DOHH2 (cell line): ENCODE measurements at regions not wholly inside any gene's neighbourhood (a gene's known extent, or its start where the extent isn't known, plus 50 kb on each side); places are given as distances from the start of the nearest gene placed in this dataset.

Experiments
- H3F3A ChIP-seq: fragments of 200-600 bp; sonication (generic), shearing (Covaris generic); 2 replicates; pipeline ENCODE4 v1.6.0; 2016; ENCODE audit warnings: antibody characterized with exemption, mild to moderate bottlenecking; ENCODE audit not compliant: control insufficient read depth, insufficient read depth
- H3K27ac ChIP-seq: fragments of 200-600 bp; sonication (generic); 2 replicates; pipeline ENCODE4 v1.5.1; 2014; ENCODE audit warnings: low read depth, mild to moderate bottlenecking, low read length, moderate library complexity
- H3K27me3 ChIP-seq: fragments of 200-600 bp; sonication (generic); 2 replicates; pipeline ENCODE4 v1.6.1; 2014; ENCODE audit warnings: mild to moderate bottlenecking, low read length, mixed read lengths; ENCODE audit not compliant: control insufficient read depth
- H3K36me3 ChIP-seq: fragments of 200-600 bp; sonication (generic); 2 replicates; pipeline ENCODE4 v1.6.1; 2014; ENCODE audit warnings: mild to moderate bottlenecking, low read length, moderate library complexity, mixed read lengths; ENCODE audit not compliant: control insufficient read depth
- H3K4me1 ChIP-seq: fragments of 200-600 bp; sonication (generic); 2 replicates; pipeline ENCODE4 v1.6.1; 2014; ENCODE audit warnings: mild to moderate bottlenecking, low read length, mixed read lengths; ENCODE audit not compliant: control insufficient read depth
- H3K4me2 ChIP-seq: fragments of 200-600 bp; sonication (generic); 2 replicates; pipeline ENCODE4 v1.6.0; 2014; ENCODE audit warnings: mild to moderate bottlenecking, low read length, moderate library complexity
- H3K4me3 ChIP-seq: fragments of 200-600 bp; sonication (generic); 2 replicates; pipeline ENCODE4 v1.5.1; 2014; ENCODE audit warnings: mild to moderate bottlenecking, low read length, mixed read lengths
- H3K79me2 ChIP-seq: fragments of 200-600 bp; sonication (generic); 2 replicates; pipeline ENCODE4 v1.6.1; 2014; ENCODE audit warnings: mild to moderate bottlenecking, low read length, mixed read lengths; ENCODE audit not compliant: control insufficient read depth
- H3K9me2 ChIP-seq: fragments of 200-600 bp; sonication (generic); replicated peaks from 2 replicates; pipeline ENCODE4 v1.6.1; 2014; ENCODE audit warnings: mild to moderate bottlenecking, low read length, mixed read lengths; ENCODE audit not compliant: control insufficient read depth
- H3K9me3 ChIP-seq: fragments of 200-600 bp; sonication (generic); 2 replicates; pipeline ENCODE4 v1.6.1; 2014; ENCODE audit warnings: antibody characterized with exemption, low read length, mixed read lengths; ENCODE audit not compliant: control insufficient read depth, insufficient read depth
- H4K20me1 ChIP-seq: fragments of 200-600 bp; sonication (generic); 2 replicates; pipeline ENCODE4 v1.6.0; 2014; ENCODE audit warnings: low read depth, mild to moderate bottlenecking, antibody characterized with exemption, low read length, moderate library complexity; ENCODE audit not compliant: control insufficient read depth, insufficient read depth
- CTCF ChIP-seq: fragments of 200-600 bp; sonication (generic); IDR thresholded peaks from one replicate; pipeline ENCODE4 v1.5.1; 2014; ENCODE audit warnings: antibody characterized with exemption, mild to moderate bottlenecking, low read depth, low read length; ENCODE audit not compliant: poor library complexity, severe bottlenecking
- EZH2phosphoT487 ChIP-seq: fragments of 200-600 bp; sonication (generic); IDR thresholded peaks from 2 replicates; pipeline ENCODE4 v1.6.1; 2017; ENCODE audit warnings: borderline replicate concordance, mild to moderate bottlenecking, antibody characterized with exemption, low read length, moderate library complexity, mixed read lengths

GRCh38 chr14:71474301-71475265 lies 457.6 kb upstream of the RGS6 start:
- TF ChIP-seq CTCF: no peak
- TF ChIP-seq EZH2phosphoT487: no peak
- H3K79me2 ChIP-seq: no peaks in the 10 kb centered on the region; the same call in 1 of the 2 replicates

GRCh38 chr14:71475916-71476315 lies 456.3 kb upstream of the RGS6 start:
- H3K4me2 ChIP-seq: no peak overlapping the region
- no peak overlapping the region for H3K27ac ChIP-seq

More at GRCh38 chr14:71474301-71475265, 457.6 kb upstream of the RGS6 start:
- H4K20me1 ChIP-seq: no peaks in the 10 kb centered on the region
- H3F3A ChIP-seq: no peaks in the 10 kb centered on the region
- H3K4me3 ChIP-seq: no peak overlapping the region
- H3K4me2 ChIP-seq: no peak overlapping the region
- H3K27ac ChIP-seq: no peak overlapping the region
- no peaks in the 10 kb centered on the region for H3K9me2 ChIP-seq
- H3K36me3 ChIP-seq: no peaks in the 10 kb centered on the region
- H3K9me3 ChIP-seq: no peaks in the 10 kb centered on the region
- H3K4me1 ChIP-seq: peaks cover 18% of the 10 kb centered on the region
- H3K27me3 ChIP-seq: no peaks in the 10 kb centered on the region

GRCh38 chr14:71478542-71478941 lies 453.7 kb upstream of the RGS6 start:
- H3K79me2 ChIP-seq: no peaks in the 10 kb centered on the region; the same call in 1 of the 2 replicates
- H3K4me3 ChIP-seq: peak overlapping the region; percentile 13; the same call in 1 of the 2 replicates
- H3K4me2 ChIP-seq: peak overlapping the region; percentile 56
- TF ChIP-seq EZH2phosphoT487: no peak
- TF ChIP-seq CTCF: no peak
- no peak overlapping the region for H3K27ac ChIP-seq
- H4K20me1 ChIP-seq: no peaks in the 10 kb centered on the region
- no peaks in the 10 kb centered on the region for H3K36me3 ChIP-seq
- H3K9me2 ChIP-seq: no peaks in the 10 kb centered on the region
- no peaks in the 10 kb centered on the region for H3F3A ChIP-seq
- H3K27me3 ChIP-seq: no peaks in the 10 kb centered on the region
- H3K9me3 ChIP-seq: no peaks in the 10 kb centered on the region
- peaks cover 15% of the 10 kb centered on the region for H3K4me1 ChIP-seq

More at GRCh38 chr14:71475916-71476315, 456.3 kb upstream of the RGS6 start:
- Histone ChIP-seq H3K27me3 (no peaks in the 10 kb centered on the region), H3K79me2 (no peaks in the 10 kb centered on the region; the same call in 1 of the 2 replicates), H4K20me1 (no peaks in the 10 kb centered on the region), H3K9me3 (no peaks in the 10 kb centered on the region), H3K36me3 (no peaks in the 10 kb centered on the region), H3K9me2 (no peaks in the 10 kb centered on the region), H3K4me1 (peaks cover 18% of the 10 kb centered on the region), H3F3A (no peaks in the 10 kb centered on the region), H3K4me3 (no peak overlapping the region)
- TF ChIP-seq CTCF (no peak), EZH2phosphoT487 (no peak)
